ENCODE measurements at regions not wholly inside any gene's neighbourhood (a gene's known extent, or its start where the extent isn't known, plus 50 kb on each side); places are given as distances from the start of the nearest gene placed in this dataset.
A peak's percentile ranks its signal among the peaks of the same experiment; 100 is the strongest.
"Not testable (repeated sequence)": the region's sequence is repeated elsewhere in the genome, so short reads cannot be mapped to it uniquely, and the experiment has no call there.

DNA sequence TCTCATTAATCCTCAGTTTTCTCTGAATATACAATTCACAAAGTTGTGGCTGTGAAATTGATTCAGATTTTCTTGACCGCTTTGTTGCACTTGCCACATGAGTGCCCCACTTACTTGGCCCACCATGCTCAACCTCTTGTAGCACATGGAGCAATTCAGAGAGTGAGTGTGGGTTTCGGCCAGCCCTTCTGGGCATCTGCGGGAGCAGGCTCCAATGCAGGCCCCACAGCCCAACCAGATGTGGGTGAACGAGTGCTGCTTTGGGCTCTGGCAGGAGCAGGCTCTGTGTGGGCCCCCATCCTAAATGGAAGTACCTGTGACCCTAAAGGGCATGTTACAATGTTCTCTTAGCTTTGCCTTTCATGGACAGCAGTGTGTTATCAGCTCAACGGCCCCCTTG is 2338.6 kb downstream of the LRRC4C start:
- DNase-seq: no peak

DNA sequence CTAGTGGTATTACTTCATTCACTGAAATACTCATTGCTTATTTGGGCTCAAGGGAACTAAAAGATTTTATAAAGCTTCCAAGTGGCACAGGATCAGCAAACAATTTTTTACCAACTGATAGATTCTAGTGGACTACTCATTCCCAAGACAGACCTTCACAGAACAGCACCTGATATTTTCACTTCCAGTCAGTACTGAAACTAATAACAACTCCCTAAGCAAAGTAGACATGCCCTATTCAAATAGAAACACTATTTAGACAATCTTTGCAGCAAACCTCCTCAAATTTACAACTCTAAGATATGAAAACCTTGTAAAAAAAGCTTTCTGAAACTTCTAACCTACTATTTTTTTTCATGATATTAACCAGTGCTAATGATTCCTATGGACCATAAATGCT is 2345.8 kb downstream of the LRRC4C start:
- DNase-seq: no peak

DNA sequence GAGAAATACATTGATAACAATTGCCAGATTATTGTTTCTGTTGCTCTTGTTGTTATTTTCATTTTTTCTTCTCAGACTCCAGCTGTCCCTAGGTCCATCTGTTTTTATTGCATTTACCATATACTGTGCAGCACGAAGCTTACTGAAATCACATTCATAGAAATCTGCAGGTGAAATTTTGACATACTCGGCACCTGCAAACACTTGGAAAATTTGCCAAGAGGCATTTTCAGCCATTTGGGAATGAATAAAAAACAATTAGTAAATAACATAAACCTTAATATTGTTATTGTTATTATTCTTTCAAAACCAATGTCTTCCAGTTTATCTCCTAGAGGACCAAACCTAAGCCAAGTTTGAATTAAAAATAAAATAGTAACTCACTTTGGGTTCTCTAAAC is 2357.2 kb downstream of the LRRC4C start:
- DNase-seq: no peak

- DNase-seq: no peak
These were observed 2381.0 kb downstream of the LRRC4C start for GRCh38 chr11:39078465-39078864.

DNA sequence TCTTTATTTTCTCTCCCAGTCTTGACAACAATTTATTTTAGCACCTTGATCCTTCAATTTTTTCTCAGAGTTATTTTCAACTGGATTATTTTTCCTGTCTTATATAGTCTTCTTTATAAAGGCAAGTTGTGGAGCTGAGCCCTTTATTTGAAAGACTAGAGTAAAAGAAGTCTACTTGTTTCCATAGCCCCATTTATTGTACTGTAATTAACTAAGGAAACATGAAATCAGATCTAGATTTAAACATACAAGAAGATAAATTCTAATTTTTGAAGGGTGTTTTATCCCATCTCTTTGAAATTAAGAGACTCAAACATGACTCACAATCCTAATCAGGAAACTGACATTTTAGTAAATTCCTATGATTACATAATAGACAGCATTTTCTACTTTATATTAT is 2421.8 kb downstream of the LRRC4C start:
- no peak for DNase-seq

- DNase-seq: no peak
These were observed 2423.4 kb downstream of the LRRC4C start for GRCh38 chr11:39036021-39036420.

GRCh38 chr11:39021539-39021938 is 2423.5 kb upstream of the RAG2 start:
- DNase-seq: no peak

DNA sequence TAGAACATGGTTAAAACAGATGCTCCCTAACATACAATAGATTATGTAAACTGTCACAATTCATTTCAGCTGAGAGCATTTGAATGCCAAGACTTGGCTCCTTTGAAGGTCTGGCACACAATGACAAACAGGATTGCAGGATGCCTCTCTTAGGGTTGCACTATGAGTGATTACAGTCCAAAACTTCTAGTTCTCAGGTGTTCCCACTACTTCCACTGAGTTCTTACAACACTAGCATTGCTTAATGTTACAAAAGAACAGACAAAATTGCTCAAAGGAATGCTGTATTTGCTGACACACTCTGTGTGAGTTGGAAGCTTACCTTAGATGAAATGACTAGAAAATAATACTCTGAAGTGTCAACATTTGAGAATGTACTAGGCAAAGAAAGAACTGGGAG is 2413.8 kb upstream of the RAG2 start:
- DNase-seq: no peak

DNA sequence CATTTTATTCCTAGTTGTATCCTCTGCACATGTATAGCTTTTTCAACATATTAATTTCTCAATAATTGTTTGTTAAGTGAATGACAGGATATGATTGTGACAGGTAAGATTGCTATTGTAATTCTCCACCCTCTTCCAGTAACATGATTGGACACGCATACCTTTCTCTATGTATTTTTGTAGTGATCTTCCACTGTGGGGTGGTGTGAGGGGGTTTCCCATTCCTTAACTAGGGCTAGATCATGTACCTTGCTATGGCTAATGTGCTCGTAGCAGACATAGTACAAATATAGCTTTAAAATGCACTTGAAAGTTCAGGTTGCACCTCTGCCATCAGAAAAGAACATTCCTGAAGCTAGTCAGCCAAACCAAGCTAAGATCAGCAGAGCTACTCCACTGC is 2392.8 kb upstream of the RAG2 start:
- no peak for DNase-seq

DNA sequence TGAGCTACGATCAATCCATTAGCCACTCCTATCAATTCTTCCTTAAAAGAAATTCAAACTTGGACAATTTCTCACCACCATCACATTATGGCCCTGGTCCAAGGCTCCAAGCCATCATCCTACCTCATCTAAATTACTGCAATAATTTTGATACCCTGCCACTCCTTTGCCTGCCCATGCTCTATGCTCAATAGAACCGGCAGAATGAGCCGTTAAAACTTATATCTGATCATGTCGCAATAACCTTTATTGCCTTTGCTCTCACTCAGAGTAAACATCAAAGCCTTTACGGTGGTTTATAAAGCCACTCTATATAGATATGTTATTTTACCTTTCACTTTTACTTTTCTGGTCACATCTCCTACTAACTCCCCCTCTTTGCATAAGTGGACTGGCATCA is 2392.1 kb upstream of the RAG2 start:
- DNase-seq: no peak

DNA sequence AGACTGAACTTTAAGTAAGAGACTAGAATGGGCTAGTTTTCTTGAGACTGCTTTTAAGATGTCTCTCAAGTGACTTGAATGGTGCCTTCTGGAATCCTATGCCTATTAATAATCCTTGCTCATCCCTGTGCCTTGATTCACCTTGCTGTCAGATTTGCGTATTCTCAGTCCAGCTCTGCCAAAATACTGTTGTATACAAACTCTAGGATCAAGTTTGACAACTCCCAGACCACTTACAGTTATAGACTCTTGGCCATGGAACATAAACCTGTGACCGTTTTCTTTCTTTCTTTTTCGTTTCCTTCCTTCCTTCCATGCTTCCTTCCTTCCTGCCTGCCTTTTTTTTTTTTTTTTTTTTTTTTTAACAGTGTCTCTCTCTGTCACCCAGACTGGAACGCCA is 2390.9 kb upstream of the RAG2 start:
- DNase-seq: no peak

DNA sequence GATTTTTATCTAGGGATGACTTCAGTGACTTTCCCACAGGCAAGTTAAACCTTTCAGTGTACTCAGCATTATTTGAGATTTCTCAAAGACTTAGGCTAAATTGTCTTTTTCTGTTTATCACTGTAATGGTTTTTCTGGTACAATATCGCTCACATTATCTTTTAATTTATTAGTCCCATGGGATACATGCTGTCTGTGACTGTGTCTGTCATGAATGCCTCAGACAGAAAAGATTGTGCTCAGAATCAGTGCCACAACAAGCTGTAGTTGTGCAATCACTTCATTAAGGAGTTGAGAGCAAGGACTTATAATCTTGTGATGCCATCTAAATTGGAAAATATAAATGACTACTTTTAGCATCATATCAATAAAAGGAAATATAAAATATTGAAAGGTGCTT is 2374.2 kb upstream of the RAG2 start:
- DNase-seq: no peak

- DNase-seq: no peak
These were observed 2373.1 kb upstream of the RAG2 start for GRCh38 chr11:38971141-38971540.

GRCh38 chr11:38968951-38969350 is 2370.9 kb upstream of the RAG2 start:
- DNase-seq: no peak

DNA sequence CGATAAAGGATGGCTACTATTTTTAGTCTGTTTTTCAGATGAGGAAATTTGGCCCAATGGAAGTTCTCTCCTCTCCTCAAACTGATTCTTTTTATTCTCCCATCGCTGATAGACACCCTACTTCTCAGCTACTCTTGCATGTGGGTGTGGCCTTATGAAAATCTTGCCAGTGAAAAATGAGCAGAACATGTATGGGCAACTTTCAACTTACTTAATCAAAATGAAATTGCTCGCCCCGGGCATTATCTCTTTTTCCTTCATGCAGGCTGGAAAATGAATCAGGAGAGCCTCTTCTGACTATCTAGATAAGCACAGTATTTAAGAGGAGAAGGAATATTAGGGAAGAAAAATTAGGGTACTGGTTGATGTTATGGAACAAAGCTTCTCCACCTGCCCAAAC is 2354.7 kb upstream of the RAG2 start:
- DNase-seq: no peak

DNA sequence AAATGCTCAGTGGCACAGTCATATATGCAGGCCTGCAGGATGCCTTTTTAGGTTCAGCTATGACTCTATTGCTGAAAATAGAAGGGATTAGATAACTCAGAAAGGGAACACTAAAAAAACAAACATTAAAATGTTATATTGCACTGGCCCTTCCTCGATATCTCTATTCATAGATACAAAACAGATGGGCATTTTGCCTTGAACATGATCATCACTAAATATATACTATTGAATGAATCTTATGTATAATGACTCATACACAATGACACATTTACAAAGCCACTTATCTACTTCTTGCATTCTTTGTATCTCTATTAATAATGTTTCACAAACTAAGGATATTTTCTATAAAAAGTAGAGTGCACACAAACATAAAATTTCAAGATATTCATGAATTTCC is 2352.8 kb upstream of the RAG2 start:
- no peak for DNase-seq

DNA sequence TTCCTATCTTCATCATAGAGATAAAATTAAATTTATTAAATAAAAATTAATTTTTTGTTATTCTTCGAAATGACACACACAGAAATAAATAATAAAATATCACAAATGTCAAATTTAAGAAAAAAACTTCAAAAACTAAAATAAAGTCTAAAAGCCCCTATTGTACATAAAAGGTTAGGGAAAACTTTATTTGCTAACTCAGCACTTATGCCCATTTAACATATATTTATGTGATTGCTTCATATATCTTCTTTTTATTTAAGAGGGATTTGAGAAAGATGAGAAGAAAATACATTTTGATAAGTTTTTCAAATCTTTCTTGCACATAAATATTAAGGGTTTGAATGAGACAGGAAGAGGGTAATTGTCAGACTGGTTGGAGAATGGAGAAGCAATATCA is 2350.4 kb upstream of the RAG2 start:
- DNase-seq: no peak

GRCh38 chr11:38937709-38938108 is 2339.7 kb upstream of the RAG2 start:
- no peak for DNase-seq

DNA sequence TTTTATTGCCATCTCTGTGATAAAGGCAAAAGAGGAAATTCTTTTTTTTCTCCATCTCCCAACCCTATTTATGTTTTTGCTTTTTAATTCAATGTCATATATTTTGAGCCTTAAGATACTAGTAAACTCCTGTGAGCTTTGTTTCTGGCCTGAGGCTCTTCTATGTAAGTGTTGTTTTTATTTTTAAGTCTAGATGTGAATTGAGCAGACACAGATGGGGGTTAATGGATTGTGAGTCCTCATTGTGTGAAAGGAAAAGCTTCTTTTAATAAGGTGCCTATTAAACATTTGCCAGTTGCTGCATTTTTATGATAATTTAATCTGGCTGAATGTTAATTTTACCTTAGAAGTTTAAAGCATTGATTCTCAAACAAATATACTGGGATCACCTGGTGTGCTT is 2337.9 kb upstream of the RAG2 start:
- no peak for DNase-seq

DNA sequence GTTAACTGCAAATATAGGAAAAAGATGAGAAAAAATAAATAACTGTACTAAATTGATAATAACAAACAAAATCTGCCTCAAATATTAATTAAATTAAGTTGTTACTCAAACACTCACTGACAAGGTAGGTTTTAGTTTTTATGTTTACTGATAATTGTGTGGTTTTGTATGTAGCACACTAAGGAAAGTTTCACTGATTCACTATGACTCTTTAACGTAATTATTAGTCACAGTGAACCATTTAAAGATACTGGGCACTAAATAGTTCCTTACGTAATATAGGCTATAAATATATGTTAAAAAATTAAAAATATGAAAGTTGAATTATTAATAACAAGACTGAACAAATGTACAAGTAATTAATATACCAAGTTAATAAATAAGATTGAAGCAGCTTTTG is 2330.0 kb upstream of the RAG2 start:
- no peak for DNase-seq

DNA sequence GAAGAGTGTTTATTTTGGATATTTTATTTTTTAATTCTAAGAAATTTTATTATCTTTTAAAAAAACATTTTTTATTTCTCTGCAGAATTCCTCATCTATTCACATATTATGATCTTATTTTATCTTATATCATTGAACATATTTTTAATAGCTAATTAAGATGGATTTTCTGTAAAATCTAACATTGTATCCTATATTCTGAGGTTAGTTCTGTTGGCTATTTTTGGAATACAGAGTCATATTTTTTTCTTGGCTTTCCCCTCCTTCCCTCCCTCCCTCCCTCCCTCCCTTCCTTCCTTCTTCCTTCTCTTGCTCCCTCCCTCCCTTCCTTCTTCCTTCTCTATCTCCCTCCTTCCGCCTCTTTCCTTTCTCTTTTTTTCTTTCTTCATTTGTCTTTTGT is 2326.6 kb upstream of the RAG2 start:
- DNase-seq: no peak

- DNase-seq: peak; percentile 37
These were observed 2302.2 kb upstream of the RAG2 start for GRCh38 chr11:38900211-38900610.

- not testable (repeated sequence) for DNase-seq
These were observed 2296.2 kb upstream of the RAG2 start for GRCh38 chr11:38894201-38894600.

DNA sequence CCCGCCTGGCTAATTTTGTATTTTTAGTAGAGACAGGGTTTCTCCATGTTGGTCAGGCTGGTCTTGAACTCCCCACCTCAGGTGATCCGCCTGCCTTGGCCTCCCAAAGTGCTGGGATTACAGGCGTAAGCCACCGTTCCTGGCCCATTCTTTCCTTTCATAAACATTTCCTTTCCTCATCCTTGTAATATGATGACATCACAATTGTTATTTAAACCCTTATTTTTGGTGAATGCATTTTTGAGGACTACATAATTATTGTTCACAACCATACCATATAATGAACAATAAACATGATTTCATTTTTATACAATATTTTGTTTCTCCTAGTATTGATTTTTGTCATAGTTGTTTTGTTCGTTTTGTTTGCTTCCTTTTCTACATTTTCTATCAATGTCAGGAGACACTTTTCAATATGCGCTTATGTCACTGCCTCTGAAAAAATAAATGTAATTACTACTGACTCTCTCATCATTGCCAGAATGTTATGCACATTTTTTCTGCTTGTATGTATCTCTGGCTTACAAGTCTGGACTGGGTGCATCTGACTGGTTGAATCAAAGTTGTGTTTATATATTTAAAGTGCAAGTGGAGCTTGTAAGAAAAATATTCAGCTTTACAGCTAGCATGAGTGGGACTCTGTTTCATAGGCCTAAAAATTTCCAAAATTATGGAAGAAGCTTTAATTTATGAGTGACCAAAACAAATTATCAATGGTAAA is 2286.3 kb upstream of the RAG2 start:
- DNase-seq: no peak

DNA sequence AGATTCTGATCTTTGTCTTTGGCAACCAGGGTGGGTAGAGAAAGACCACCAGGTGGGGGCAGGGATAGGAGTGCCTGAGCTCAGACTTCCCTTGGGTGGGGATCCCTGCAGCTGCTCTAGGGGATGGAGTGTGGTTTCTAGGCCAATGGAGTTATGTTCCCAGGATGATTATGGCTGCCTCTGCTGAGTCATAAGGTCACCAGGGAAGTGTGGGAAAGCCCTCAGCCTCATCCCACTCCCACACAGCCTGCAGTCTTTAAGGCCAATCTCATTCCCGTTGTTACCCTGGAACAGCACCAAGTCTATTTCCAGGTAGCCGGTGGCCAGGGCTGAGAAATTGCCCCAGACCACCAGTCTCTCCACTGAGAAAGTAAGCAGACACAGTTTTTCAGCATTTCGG is 2269.3 kb upstream of the RAG2 start:
- DNase-seq: peak; percentile 26

DNA sequence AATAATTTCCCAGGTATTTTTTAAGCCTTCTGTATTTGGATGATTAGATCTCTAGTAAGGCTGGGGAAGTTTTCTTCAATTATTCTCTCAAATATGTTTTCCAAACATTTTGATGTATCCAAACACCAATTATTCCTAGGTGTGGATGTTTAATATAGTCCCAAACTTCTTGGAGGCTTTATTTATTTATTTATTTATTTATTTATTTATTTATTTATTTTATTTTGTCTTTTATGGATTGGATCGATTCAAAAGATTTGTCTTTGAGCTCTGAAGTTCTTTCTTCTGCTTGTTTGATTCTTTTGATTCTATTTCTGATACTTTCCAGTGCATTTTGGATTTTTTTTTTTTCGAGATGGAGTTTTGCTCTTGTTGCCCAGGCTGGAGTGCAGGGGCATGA is 2267.9 kb upstream of the RAG2 start:
- no peak for DNase-seq
